CD14-positive monocyte (primary cell): ENCODE measurements at regions not wholly inside any gene's neighbourhood (a gene's known extent, or its start where the extent isn't known, plus 50 kb on each side); places are given as distances from the start of the nearest gene placed in this dataset.
A peak's percentile ranks its signal among the peaks of the same experiment; 100 is the strongest.

Experiments
- DNase-seq, 3 donors: peaks; one replicate each; pipeline ENCODE4 v3.0.0-alpha.2; 2011 to 2022
- H2AFZ ChIP-seq: 2 replicates; pipeline ENCODE4 v1.6.0; 2012; ENCODE audit warnings: mild to moderate bottlenecking, low read depth, low read length, inconsistent platforms; ENCODE audit not compliant: insufficient read depth, poor library complexity, severe bottlenecking
- H3K27ac ChIP-seq, 2 donors: 1 replicate in 1 of 2; 2 replicates in 1 of 2; pipeline ENCODE4 v1.5.1; 2012 to 2013; ENCODE audit warnings: low read length in 2 of 2, control low read depth in 1 of 2, inconsistent platforms in 1 of 2, low read depth in 1 of 2, mild to moderate bottlenecking in 1 of 2
- H3K27me3 ChIP-seq, 2 donors: one replicate each; pipeline versions ENCODE4 v1.6.0 to v1.6.1; 2011 to 2013; ENCODE audit warnings: low read length in 2 of 2; ENCODE audit not compliant: control insufficient read depth in 2 of 2, insufficient read depth in 2 of 2
- H3K36me3 ChIP-seq, 2 donors: replicated peaks in 1 of 2; 1 replicate in 1 of 2; 2 replicates in 1 of 2; pipeline versions ENCODE4 v1.5.1 to v1.6.1; 2012 to 2013; ENCODE audit warnings: low read length in 2 of 2, control low read depth in 1 of 2, inconsistent platforms in 1 of 2, mild to moderate bottlenecking in 1 of 2; ENCODE audit not compliant: insufficient read depth in 2 of 2, control insufficient read depth in 1 of 2
- H3K4me1 ChIP-seq, 2 donors: 1 replicate in 1 of 2; 2 replicates in 1 of 2; pipeline versions ENCODE4 v1.5.1 to v1.6.1; 2012 to 2013; ENCODE audit warnings: low read length in 2 of 2, control low read depth in 1 of 2, inconsistent platforms in 1 of 2, mild to moderate bottlenecking in 1 of 2, moderate library complexity in 1 of 2; ENCODE audit not compliant: insufficient read depth in 2 of 2, control insufficient read depth in 1 of 2
- H3K4me2 ChIP-seq: replicated peaks from 2 replicates; pipeline ENCODE3; 2012; ENCODE audit warnings: low read length, moderate library complexity, mild to moderate bottlenecking; ENCODE audit not compliant: poor library complexity, severe bottlenecking; ENCODE audit errors: extremely low read depth
- H3K4me3 ChIP-seq, 3 experiments: fragments of 200-600 bp in 1 of 3; sonication (generic) in 1 of 3; replicated peaks in 1 of 3; 1 replicate in 2 of 3; 2 replicates in 1 of 3; pipeline ENCODE4 v1.5.1; 2011 to 2013; ENCODE audit warnings: low read length in 3 of 3, mild to moderate bottlenecking in 3 of 3, control low read depth in 2 of 3, low read depth in 2 of 3, inconsistent platforms in 1 of 3, moderate library complexity in 1 of 3
- H3K79me2 ChIP-seq: 2 replicates; pipeline ENCODE4 v1.6.0; 2012; ENCODE audit warnings: mild to moderate bottlenecking, control low read depth, inconsistent platforms, low read length, moderate library complexity; ENCODE audit not compliant: insufficient read depth
- H3K9ac ChIP-seq: 2 replicates; pipeline ENCODE4 v1.6.0; 2017; ENCODE audit warnings: low read length, mild to moderate bottlenecking; ENCODE audit not compliant: insufficient read depth, poor library complexity, severe bottlenecking
- H3K9me3 ChIP-seq, 2 donors: replicated peaks in 1 of 2; 1 replicate in 1 of 2; 2 replicates in 1 of 2; pipeline versions ENCODE4 v1.5.1 to v1.6.1; 2012 to 2013; ENCODE audit warnings: low read length in 2 of 2, control low read depth in 1 of 2; ENCODE audit not compliant: control insufficient read depth in 1 of 2, insufficient read depth in 1 of 2
- H4K20me1 ChIP-seq: 2 replicates; pipeline ENCODE4 v1.6.0; 2012; ENCODE audit warnings: mild to moderate bottlenecking, low read length, control low read depth, moderate library complexity; ENCODE audit not compliant: insufficient read depth
- H3K27ac Mint-ChIP-seq, 7 donors: one replicate each; pipeline ENCODE4 v1.8.0; 2020; ENCODE audit warnings: mild to moderate bottlenecking in 7 of 7, mixed read lengths in 7 of 7, moderate library complexity in 6 of 7, inconsistent platforms in 2 of 7
- H3K27me3 Mint-ChIP-seq, 3 donors: one replicate each; pipeline ENCODE4 v1.8.0; 2021 to 2022; ENCODE audit warnings: low read depth in 3 of 3, mild to moderate bottlenecking in 3 of 3, mixed read lengths in 3 of 3, moderate library complexity in 3 of 3, inconsistent platforms in 1 of 3
- H3K36me3 Mint-ChIP-seq, 2 donors: one replicate each; pipeline ENCODE4 v1.8.0; 2020; ENCODE audit warnings: mixed read lengths in 2 of 2, inconsistent platforms in 1 of 2, mild to moderate bottlenecking in 1 of 2
- H3K4me1 Mint-ChIP-seq: one replicate; pipeline ENCODE4 v1.8.0; 2020; ENCODE audit warnings: mild to moderate bottlenecking, mixed read lengths
- H3K4me3 Mint-ChIP-seq, 2 donors: one replicate each; pipeline ENCODE4 v1.8.0; 2020; ENCODE audit warnings: mild to moderate bottlenecking in 2 of 2, mixed read lengths in 2 of 2, moderate library complexity in 1 of 2
- H3K9me3 Mint-ChIP-seq, 7 donors: one replicate each; pipeline ENCODE4 v1.8.0; 2020 to 2022; ENCODE audit warnings: mixed read lengths in 7 of 7, mild to moderate bottlenecking in 6 of 7, moderate library complexity in 6 of 7, inconsistent platforms in 2 of 7
- CTCF ChIP-seq: fragments of 200-600 bp; IDR thresholded peaks from one replicate; pipeline ENCODE4 v1.8.0; 2022; ENCODE audit warnings: antibody characterized with exemption, mild to moderate bottlenecking
- WGBS: methylation state at CpG from one replicate; pipeline ENCODE4 v1.1.5; 2013; ENCODE audit warnings: missing lambda C conversion rate; ENCODE audit not compliant: insufficient coverage; 5-methylcytosine and 5-hydroxymethylcytosine counted together
- intact Hi-C, 2 donors: fragments of 100-400 bp; cut with micrococcal nuclease; formaldehyde crosslinking; loops; one replicate each; pipeline versions ENCODE4 v1.15.0 to v1.15.1; 2023

GRCh38 chr19:56942756-56943155, 102.2 kb upstream of the PEG3 start:
- Mint-ChIP-seq H3K27me3 (no peaks in the 10 kb centered on the region), H3K27ac (no peak overlapping the region), H3K4me3 (no peak overlapping the region), H3K9me3 (peaks cover 24 to 73% (median 65%) of the 10 kb centered on the region in 7 donors), H3K36me3 (no peaks in the 10 kb centered on the region), H3K4me1 (no peaks in the 10 kb centered on the region)
- Histone ChIP-seq H3K79me2 (no peaks in the 10 kb centered on the region), H3K4me1 (no peaks in the 10 kb centered on the region), H3K4me2 (no peak overlapping the region), H3K4me3 (no peak overlapping the region), H3K27ac (no peak overlapping the region), H3K9me3 (peaks cover 75 to 85% of the 10 kb centered on the region in 2 donors), H4K20me1 (no peaks in the 10 kb centered on the region), H3K36me3 (no peaks in the 10 kb centered on the region), H3K27me3 (no peaks in the 10 kb centered on the region), H2AFZ (no peak overlapping the region), H3K9ac (no peak overlapping the region)
- intact Hi-C loops: no loop called here
- TF ChIP-seq CTCF: no peak
- peak in 1 of 3 donors; percentile 14 for DNase-seq
- 51% methylated on average over 14 of the region's 17 CpGs for WGBS

- H3K4me1 ChIP-seq: no peaks in the 10 kb centered on the region
- Mint-ChIP-seq H3K27ac (no peak overlapping the region), H3K27me3 (no peaks in the 10 kb centered on the region), H3K4me3 (no peak overlapping the region), H3K36me3 (no peaks in the 10 kb centered on the region), H3K9me3 (peaks cover 21 to 68% (median 66%) of the 10 kb centered on the region in 7 donors), H3K4me1 (no peaks in the 10 kb centered on the region)
- H3K4me2 ChIP-seq: no peak overlapping the region
- no peak overlapping the region for H2AFZ ChIP-seq
- H3K4me3 ChIP-seq: no peak overlapping the region
- H4K20me1 ChIP-seq: no peaks in the 10 kb centered on the region
- H3K9me3 ChIP-seq: peaks cover 72 to 83% of the 10 kb centered on the region in 2 donors
- WGBS: 25% methylated on average over 2 of the region's 6 CpGs
- no peaks in the 10 kb centered on the region for H3K27me3 ChIP-seq
- no peak overlapping the region for H3K27ac ChIP-seq
- TF ChIP-seq CTCF: no peak
- H3K9ac ChIP-seq: no peak overlapping the region
- no peaks in the 10 kb centered on the region for H3K36me3 ChIP-seq
- intact Hi-C loops: no loop called here
- H3K79me2 ChIP-seq: no peaks in the 10 kb centered on the region
- no peak for DNase-seq
Measured at GRCh38 chr19:56946159-56946558, 105.6 kb upstream of the PEG3 start.
